A549 (cell line): ENCODE measurements at regions not wholly inside any gene's neighbourhood (a gene's known extent, or its start where the extent isn't known, plus 50 kb on each side); places are given as distances from the start of the nearest gene placed in this dataset.

Source experiments
- CBX2 ChIP-seq: fragments of 200-600 bp; sonication (generic); IDR thresholded peaks from 2 replicates; pipeline ENCODE4 v1.6.1; 2016; ENCODE audit warnings: low read depth, mild to moderate bottlenecking, borderline replicate concordance
- CHD2 ChIP-seq: fragments of 150-350 bp; IDR thresholded peaks from 2 replicates; pipeline ENCODE4 v1.6.1; 2014; ENCODE audit warnings: low read length; ENCODE audit not compliant: partially characterized antibody
- CTCF ChIP-seq: fragments of >200 bp; sonication (Bioruptor Twin); formaldehyde crosslinking; IDR thresholded peaks from 3 replicates; pipeline ENCODE4 v1.5.1; 2016
- EP300 ChIP-seq, 2 experiments: fragments of >200 bp; sonication (Bioruptor Twin); formaldehyde crosslinking; IDR thresholded peaks; 2 replicates in 1 of 2; 3 replicates in 1 of 2; pipeline ENCODE4 v1.6.1; 2016 to 2017
- HES2 ChIP-seq: fragments of >200 bp; sonication (Bioruptor Twin); formaldehyde crosslinking; IDR thresholded peaks from 2 replicates; pipeline ENCODE4 v1.6.1; 2016
- HEYL ChIP-seq: fragments of 250-450 bp; sonication (Bioruptor Pico); IDR thresholded peaks from 2 replicates; pipeline ENCODE4 v1.8.0; 2021; ENCODE audit warnings: mild to moderate bottlenecking, moderate library complexity
- JUN ChIP-seq, 2 experiments: fragments of >200 bp; sonication (Bioruptor Twin); formaldehyde crosslinking; IDR thresholded peaks; 2 replicates in 1 of 2; 3 replicates in 1 of 2; pipeline ENCODE4 v1.6.1; 2016 to 2017
- NPAS2 ChIP-seq: fragments of 250-450 bp; sonication (Bioruptor Pico); IDR thresholded peaks from 2 replicates; pipeline ENCODE4 v1.8.0; 2022; ENCODE audit warnings: mild to moderate bottlenecking, moderate library complexity, borderline replicate concordance
- PHF8 ChIP-seq: fragments of 200-600 bp; sonication (generic); IDR thresholded peaks from 2 replicates; pipeline ENCODE4 v1.6.1; 2016; ENCODE audit warnings: low read depth, mild to moderate bottlenecking, antibody characterized with exemption, moderate library complexity, borderline replicate concordance
- POLR2A ChIP-seq: IDR thresholded peaks from 2 replicates; pipeline ENCODE4 v1.6.1; 2012; ENCODE audit warnings: mild to moderate bottlenecking, low read length
- USF2 ChIP-seq: fragments of 450-650 bp; IDR thresholded peaks from 2 replicates; pipeline ENCODE4 v1.6.1; 2014; ENCODE audit warnings: antibody characterized with exemption

- TF ChIP-seq EP300 (IDR thresholded peaks at IDR 0.05) (no peak), POLR2A (no peak), PHF8 (no peak), CTCF (no peak), CHD2 (no peak), JUN (IDR thresholded peaks at IDR 0.05) (no peak), CBX2 (no peak), USF2 (no peak), HES2 (no peak), NPAS2 (CRISPR knock-in tag) (no peak), HEYL (no peak)
Observed at GRCh38 chr2:164069540-164069939, 333.7 kb upstream of the FIGN start.
